ENCODE measurements at regions not wholly inside any gene's neighbourhood (a gene's known extent, or its start where the extent isn't known, plus 50 kb on each side); places are given as distances from the start of the nearest gene placed in this dataset.
A peak's percentile ranks its signal among the peaks of the same experiment; 100 is the strongest.

GRCh38 chr18:10119528-10119927 is 205.7 kb downstream of the VAPA start:
- DNase-seq (no peak), ATAC-seq (ENCODE audit: low read depth in 2 of 2) (no peak)
- Mint-ChIP-seq H3K36me3 (no peaks in the 10 kb centered on the region), H3K27me3 (no peaks in the 10 kb centered on the region), H3K4me3 (no peak overlapping the region), H3K4me1 (peaks cover 0 to 13% (median 3%) of the 10 kb centered on the region in 4 donors), H3K27ac (no peak overlapping the region), H3K9me3 (peaks cover 0 to 7% (median 0%) of the 10 kb centered on the region in 7 donors)
- no peaks in the 10 kb centered on the region for H3K4me1 ChIP-seq (ENCODE audit: control insufficient read depth, insufficient read depth, low read length, poor library complexity, severe bottlenecking)
- peaks cover 0 to 3% of the 10 kb centered on the region in 2 experiments for H3K9me3 ChIP-seq (ENCODE audit: control insufficient read depth in 2 of 2, low read length in 2 of 2)
- no peak overlapping the region for H3K27ac ChIP-seq (ENCODE audit: insufficient read depth, low read length, poor library complexity, severe bottlenecking)
- H3K36me3 ChIP-seq (ENCODE audit: control insufficient read depth, insufficient read depth, low read length) = no peaks in the 10 kb centered on the region
- H3K27me3 ChIP-seq (ENCODE audit: control insufficient read depth, insufficient read depth, low read length) = no peaks in the 10 kb centered on the region
- no peak overlapping the region for H3K4me3 ChIP-seq (ENCODE audit: low read depth, low read length)

- H3K4me3 ChIP-seq (ENCODE audit: low read depth, low read length) = no peak overlapping the region
- Mint-ChIP-seq H3K9me3 (peaks cover 0 to 7% (median 0%) of the 10 kb centered on the region in 7 donors), H3K36me3 (no peaks in the 10 kb centered on the region), H3K4me1 (peaks cover 0 to 13% (median 3%) of the 10 kb centered on the region in 4 donors), H3K4me3 (no peak overlapping the region), H3K27ac (no peak overlapping the region), H3K27me3 (no peaks in the 10 kb centered on the region)
- H3K9me3 ChIP-seq (ENCODE audit: control insufficient read depth in 2 of 2, low read length in 2 of 2) = peaks cover 0 to 3% of the 10 kb centered on the region in 2 experiments
- no peaks in the 10 kb centered on the region for H3K27me3 ChIP-seq (ENCODE audit: control insufficient read depth, insufficient read depth, low read length)
- no peak for DNase-seq
- no peaks in the 10 kb centered on the region for H3K36me3 ChIP-seq (ENCODE audit: control insufficient read depth, insufficient read depth, low read length)
- no peak overlapping the region for H3K27ac ChIP-seq (ENCODE audit: insufficient read depth, low read length, poor library complexity, severe bottlenecking)
- no peaks in the 10 kb centered on the region for H3K4me1 ChIP-seq (ENCODE audit: control insufficient read depth, insufficient read depth, low read length, poor library complexity, severe bottlenecking)
- no peak for ATAC-seq (ENCODE audit: low read depth in 2 of 2)
Observed at GRCh38 chr18:10119991-10120390, 206.2 kb downstream of the VAPA start.

- Mint-ChIP-seq H3K4me3 (no peak overlapping the region), H3K4me1 (peaks cover 0 to 13% (median 6%) of the 10 kb centered on the region in 4 donors), H3K9me3 (peaks cover 0 to 7% (median 0%) of the 10 kb centered on the region in 7 donors), H3K27ac (no peak overlapping the region), H3K27me3 (no peaks in the 10 kb centered on the region), H3K36me3 (no peaks in the 10 kb centered on the region)
- H3K4me3 ChIP-seq (ENCODE audit: low read depth, low read length) = no peak overlapping the region
- ATAC-seq (ENCODE audit: low read depth in 2 of 2) (no peak), DNase-seq (no peak)
- no peak overlapping the region for H3K27ac ChIP-seq (ENCODE audit: insufficient read depth, low read length, poor library complexity, severe bottlenecking)
- H3K9me3 ChIP-seq (ENCODE audit: control insufficient read depth in 2 of 2, low read length in 2 of 2) = peaks cover 0 to 3% of the 10 kb centered on the region in 2 experiments
- H3K4me1 ChIP-seq (ENCODE audit: control insufficient read depth, insufficient read depth, low read length, poor library complexity, severe bottlenecking) = no peaks in the 10 kb centered on the region
- no peaks in the 10 kb centered on the region for H3K27me3 ChIP-seq (ENCODE audit: control insufficient read depth, insufficient read depth, low read length)
- H3K36me3 ChIP-seq (ENCODE audit: control insufficient read depth, insufficient read depth, low read length) = no peaks in the 10 kb centered on the region
Observed at GRCh38 chr18:10120622-10121021, 206.8 kb downstream of the VAPA start.

GRCh38 chr18:10121028-10121427 is 207.2 kb downstream of the VAPA start:
- Histone ChIP-seq H3K27me3 (ENCODE audit: control insufficient read depth, insufficient read depth, low read length) (no peaks in the 10 kb centered on the region), H3K27ac (ENCODE audit: insufficient read depth, low read length, poor library complexity, severe bottlenecking) (no peak overlapping the region), H3K36me3 (ENCODE audit: control insufficient read depth, insufficient read depth, low read length) (no peaks in the 10 kb centered on the region), H3K4me1 (ENCODE audit: control insufficient read depth, insufficient read depth, low read length, poor library complexity, severe bottlenecking) (no peaks in the 10 kb centered on the region), H3K9me3 (ENCODE audit: control insufficient read depth in 2 of 2, low read length in 2 of 2) (peaks cover 0 to 3% of the 10 kb centered on the region in 2 experiments), H3K4me3 (ENCODE audit: low read depth, low read length) (no peak overlapping the region)
- H3K9me3 Mint-ChIP-seq = peaks cover 0 to 7% (median 0%) of the 10 kb centered on the region in 7 donors
- DNase-seq (no peak), ATAC-seq (ENCODE audit: low read depth in 2 of 2) (no peak)
- no peaks in the 10 kb centered on the region for H3K36me3 Mint-ChIP-seq
- H3K4me1 Mint-ChIP-seq = peaks cover 0 to 13% (median 6%) of the 10 kb centered on the region in 4 donors
- H3K4me3 Mint-ChIP-seq = no peak overlapping the region
- no peak overlapping the region for H3K27ac Mint-ChIP-seq
- H3K27me3 Mint-ChIP-seq = no peaks in the 10 kb centered on the region

- Mint-ChIP-seq H3K9me3 (peaks cover 0 to 7% (median 0%) of the 10 kb centered on the region in 7 donors), H3K36me3 (no peaks in the 10 kb centered on the region), H3K4me3 (no peak overlapping the region), H3K4me1 (peaks cover 0 to 13% (median 6%) of the 10 kb centered on the region in 4 donors), H3K27ac (peak overlapping the region in 1 of 3 donors; percentile 76), H3K27me3 (no peaks in the 10 kb centered on the region)
- H3K27me3 ChIP-seq (ENCODE audit: control insufficient read depth, insufficient read depth, low read length) = no peaks in the 10 kb centered on the region
- ATAC-seq (ENCODE audit: low read depth in 2 of 2) (no peak), DNase-seq (no peak)
- no peaks in the 10 kb centered on the region for H3K36me3 ChIP-seq (ENCODE audit: control insufficient read depth, insufficient read depth, low read length)
- peaks cover 0 to 3% of the 10 kb centered on the region in 2 experiments for H3K9me3 ChIP-seq (ENCODE audit: control insufficient read depth in 2 of 2, low read length in 2 of 2)
- H3K4me3 ChIP-seq (ENCODE audit: low read depth, low read length) = no peak overlapping the region
- no peaks in the 10 kb centered on the region for H3K4me1 ChIP-seq (ENCODE audit: control insufficient read depth, insufficient read depth, low read length, poor library complexity, severe bottlenecking)
- no peak overlapping the region for H3K27ac ChIP-seq (ENCODE audit: insufficient read depth, low read length, poor library complexity, severe bottlenecking)
Observed at GRCh38 chr18:10121786-10122515, 208.1 kb downstream of the VAPA start.

GRCh38 chr18:10122988-10123950 is 209.5 kb downstream of the VAPA start:
- ATAC-seq (ENCODE audit: low read depth in 2 of 2) = no peak
- H3K36me3 Mint-ChIP-seq = no peaks in the 10 kb centered on the region

GRCh38 chr18:10124071-10124470 is 210.3 kb downstream of the VAPA start:
- DNase-seq (no peak), ATAC-seq (ENCODE audit: low read depth in 2 of 2) (no peak)
- Histone ChIP-seq H3K9me3 (ENCODE audit: control insufficient read depth in 2 of 2, low read length in 2 of 2) (peaks cover 0 to 3% of the 10 kb centered on the region in 2 experiments), H3K4me3 (ENCODE audit: low read depth, low read length) (no peak overlapping the region), H3K27me3 (ENCODE audit: control insufficient read depth, insufficient read depth, low read length) (no peaks in the 10 kb centered on the region), H3K36me3 (ENCODE audit: control insufficient read depth, insufficient read depth, low read length) (no peaks in the 10 kb centered on the region), H3K27ac (ENCODE audit: insufficient read depth, low read length, poor library complexity, severe bottlenecking) (no peak overlapping the region), H3K4me1 (ENCODE audit: control insufficient read depth, insufficient read depth, low read length, poor library complexity, severe bottlenecking) (no peaks in the 10 kb centered on the region)
- H3K9me3 Mint-ChIP-seq = peaks cover 0 to 7% (median 0%) of the 10 kb centered on the region in 7 donors
- no peaks in the 10 kb centered on the region for H3K36me3 Mint-ChIP-seq
- H3K27me3 Mint-ChIP-seq = no peaks in the 10 kb centered on the region
- H3K4me3 Mint-ChIP-seq = no peak overlapping the region
- H3K4me1 Mint-ChIP-seq = peaks cover 0 to 13% (median 6%) of the 10 kb centered on the region in 4 donors
- H3K27ac Mint-ChIP-seq = no peak overlapping the region

More at GRCh38 chr18:10122988-10123950, 209.5 kb downstream of the VAPA start:
- Histone ChIP-seq H3K27ac (ENCODE audit: insufficient read depth, low read length, poor library complexity, severe bottlenecking) (no peak overlapping the region), H3K27me3 (ENCODE audit: control insufficient read depth, insufficient read depth, low read length) (no peaks in the 10 kb centered on the region), H3K36me3 (ENCODE audit: control insufficient read depth, insufficient read depth, low read length) (no peaks in the 10 kb centered on the region), H3K4me1 (ENCODE audit: control insufficient read depth, insufficient read depth, low read length, poor library complexity, severe bottlenecking) (no peaks in the 10 kb centered on the region), H3K9me3 (ENCODE audit: control insufficient read depth in 2 of 2, low read length in 2 of 2) (peaks cover 0 to 3% of the 10 kb centered on the region in 2 experiments), H3K4me3 (ENCODE audit: low read depth, low read length) (no peak overlapping the region)
- no peaks in the 10 kb centered on the region for H3K27me3 Mint-ChIP-seq
- peaks cover 0 to 7% (median 0%) of the 10 kb centered on the region in 7 donors for H3K9me3 Mint-ChIP-seq
- peak overlapping the region in 1 of 3 donors; percentile 31 for H3K27ac Mint-ChIP-seq
- peaks cover 0 to 13% (median 6%) of the 10 kb centered on the region in 4 donors for H3K4me1 Mint-ChIP-seq
- peak overlapping the region in 1 of 4 donors; percentile 44 for H3K4me3 Mint-ChIP-seq
- DNase-seq = peak in 1 of 3 donors; percentile 3
